H1 (cell line): ENCODE measurements at regions not wholly inside any gene's neighbourhood (a gene's known extent, or its start where the extent isn't known, plus 50 kb on each side); places are given as distances from the start of the nearest gene placed in this dataset.

Experiments
- EP300 ChIP-seq, 2 experiments: IDR thresholded peaks; 1 replicate in 1 of 2; 2 replicates in 1 of 2; pipeline ENCODE4 v1.6.1; 2011 to 2012; ENCODE audit warnings: low read depth in 2 of 2, low read length in 2 of 2, mild to moderate bottlenecking in 2 of 2, borderline replicate concordance in 1 of 2, inconsistent platforms in 1 of 2, moderate library complexity in 1 of 2
- JUN ChIP-seq: IDR thresholded peaks from 2 replicates; pipeline ENCODE4 v1.6.1; 2011; ENCODE audit warnings: low read depth, mild to moderate bottlenecking, improper control_type of control experiment, low read length
- RAD21 ChIP-seq, 2 experiments: IDR thresholded peaks in 1 of 2; conservative IDR thresholded peaks in 1 of 2; 2 replicates each; pipeline ENCODE4 v1.6.1; 2011; ENCODE audit warnings: low read depth in 2 of 2, low read length in 2 of 2, improper control_type of control experiment in 1 of 2, inconsistent platforms in 1 of 2, mild to moderate bottlenecking in 1 of 2, moderate library complexity in 1 of 2
- RNF2 ChIP-seq: fragments of 200-900, 300-1000 bp; sonication (generic); IDR thresholded peaks from 2 replicates; pipeline ENCODE4 v1.7.1; 2016; ENCODE audit warnings: borderline replicate concordance, low read depth, mild to moderate bottlenecking, antibody characterized with exemption, low read length; ENCODE audit not compliant: poor library complexity, severe bottlenecking; ENCODE audit errors: missing control alignments
- SAP30 ChIP-seq: fragments of 300-600 bp; sonication (generic); IDR thresholded peaks from 2 replicates; pipeline ENCODE4 v1.7.1; 2012; ENCODE audit warnings: low read length, moderate library complexity, mild to moderate bottlenecking, inconsistent platforms; ENCODE audit not compliant: insufficient read depth, insufficient replicate concordance
- ZNF274 ChIP-seq: IDR thresholded peaks from 2 replicates; pipeline ENCODE4 v1.7.0; 2012; ENCODE audit warnings: low read length, borderline replicate concordance; ENCODE audit errors: extremely low read depth

GRCh38 chr5:23007236-23007635 lies 154.1 kb upstream of the CDH12 start (continued):
- TF ChIP-seq EP300 (IDR thresholded peaks at IDR 0.05; ENCODE audit: borderline replicate concordance in 1 of 2, low read depth in 2 of 2, low read length in 2 of 2) (no peak), JUN (no peak), RNF2 (no peak), RAD21 (IDR thresholded peaks at IDR 0.05 in 1 of 2, conservative IDR thresholded peaks at IDR 0.05 in 1 of 2; ENCODE audit: low read depth in 2 of 2, low read length in 2 of 2) (no peak), ZNF274 (no peak), SAP30 (no peak)
- TF ChIP-seq, all 59 proteins: peak for 0
